GM18519 (cell line): ENCODE measurements at regions not wholly inside any gene's neighbourhood (a gene's known extent, or its start where the extent isn't known, plus 50 kb on each side); places are given as distances from the start of the nearest gene placed in this dataset.
"Not testable (repeated sequence)": the region's sequence is repeated elsewhere in the genome, so short reads cannot be mapped to it uniquely, and the experiment has no call there.

Experiments used
- ATAC-seq: cut with Tn5 transposase; IDR thresholded peaks from one replicate; pipeline ENCODE4 v1.9.1; 2021; ENCODE audit warnings: mild to moderate bottlenecking, moderate library complexity; ENCODE audit not compliant: unreplicated experiment, low FRiP score

- not testable (repeated sequence) for ATAC-seq
Measured at GRCh38 chr4:20003836-20004558, 247.7 kb upstream of the SLIT2 start.

GRCh38 chr4:19999775-20000414 lies 251.8 kb upstream of the SLIT2 start:
- no peak for ATAC-seq

GRCh38 chr4:19999276-19999675 lies 252.4 kb upstream of the SLIT2 start:
- no peak for ATAC-seq

GRCh38 chr4:19993242-19993641 lies 258.5 kb upstream of the SLIT2 start:
- ATAC-seq = no peak

- ATAC-seq = no peak
Measured at GRCh38 chr4:19992471-19993093, 259.1 kb upstream of the SLIT2 start.

GRCh38 chr4:19987746-19988145 lies 264.0 kb upstream of the SLIT2 start:
- ATAC-seq = no peak

GRCh38 chr4:19983072-19983471 lies 268.6 kb upstream of the SLIT2 start:
- no peak for ATAC-seq

GRCh38 chr4:19982556-19982955 lies 269.1 kb upstream of the SLIT2 start:
- ATAC-seq = no peak

GRCh38 chr4:19971829-19972228 lies 279.9 kb upstream of the SLIT2 start:
- ATAC-seq = no peak

GRCh38 chr4:19969492-19969891 lies 282.2 kb upstream of the SLIT2 start:
- no peak for ATAC-seq

- ATAC-seq = no peak
Measured at GRCh38 chr4:19961091-19961490, 290.6 kb upstream of the SLIT2 start.

- ATAC-seq = no peak
Measured at GRCh38 chr4:19958848-19959247, 292.9 kb upstream of the SLIT2 start.

GRCh38 chr4:19947349-19947748 lies 304.4 kb upstream of the SLIT2 start:
- ATAC-seq = no peak

- no peak for ATAC-seq
Measured at GRCh38 chr4:19945979-19946380, 305.7 kb upstream of the SLIT2 start.

GRCh38 chr4:19945501-19945900 lies 306.2 kb upstream of the SLIT2 start:
- no peak for ATAC-seq

GRCh38 chr4:19944806-19945205 lies 306.9 kb upstream of the SLIT2 start:
- ATAC-seq = no peak

GRCh38 chr4:19944251-19944650 lies 307.5 kb upstream of the SLIT2 start:
- ATAC-seq = no peak

- no peak for ATAC-seq
Measured at GRCh38 chr4:19941434-19941833, 310.3 kb upstream of the SLIT2 start.

- no peak for ATAC-seq
Measured at GRCh38 chr4:19940861-19941260, 310.8 kb upstream of the SLIT2 start.

- no peak for ATAC-seq
Measured at GRCh38 chr4:19936476-19936875, 315.2 kb upstream of the SLIT2 start.

GRCh38 chr4:19930742-19931141 lies 321.0 kb upstream of the SLIT2 start:
- ATAC-seq = no peak

GRCh38 chr4:19927381-19927780 lies 324.3 kb upstream of the SLIT2 start:
- ATAC-seq = no peak
